CD4-positive, alpha-beta T cell treated with Interleukin-10 for 1 hour (primary cell): ENCODE measurements at regions not wholly inside any gene's neighbourhood (a gene's known extent, or its start where the extent isn't known, plus 50 kb on each side); places are given as distances from the start of the nearest gene placed in this dataset.

Source experiments
- DNase-seq: peaks from one replicate; pipeline ENCODE4 v3.0.0-alpha.2; 2020

DNA sequence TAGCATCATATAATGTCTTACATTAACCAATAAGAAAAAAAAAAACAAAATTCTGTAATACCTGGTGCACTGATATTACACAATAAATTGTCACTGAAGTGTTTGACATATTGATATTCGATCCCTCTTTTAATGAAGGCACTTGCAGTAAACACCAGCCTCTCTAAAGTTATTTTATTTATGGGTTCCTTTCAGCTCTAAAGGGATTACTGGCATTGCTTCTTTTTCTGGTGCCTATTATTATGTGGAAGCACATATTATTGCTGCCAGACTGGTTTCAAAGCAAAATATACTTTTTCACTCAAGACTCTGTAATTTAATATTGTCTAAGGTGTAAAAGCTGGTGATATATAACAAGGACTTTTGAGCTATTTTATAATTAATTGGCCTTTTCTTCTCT, 1090.5 kb downstream of the TRHDE start:
- no peak for DNase-seq

DNA sequence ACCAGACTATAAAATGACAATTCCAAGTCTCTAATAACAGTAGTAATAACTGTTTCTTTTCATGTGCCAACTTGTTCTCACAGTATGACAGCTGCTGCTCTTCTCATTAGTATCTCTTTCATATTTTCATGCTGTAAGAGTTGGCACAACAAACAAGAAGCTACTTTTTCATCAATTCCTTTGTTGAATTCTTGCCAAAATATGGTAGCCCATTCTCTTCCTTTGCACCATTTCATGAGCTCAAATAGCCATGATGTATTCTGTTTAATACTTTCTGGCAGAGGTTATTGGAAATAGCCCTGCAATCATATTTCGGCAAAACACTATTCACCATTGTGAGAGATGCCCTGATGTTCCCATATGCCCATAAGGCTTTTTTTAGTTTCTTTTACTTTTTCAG, 1100.7 kb downstream of the TRHDE start:
- no peak for DNase-seq

DNA sequence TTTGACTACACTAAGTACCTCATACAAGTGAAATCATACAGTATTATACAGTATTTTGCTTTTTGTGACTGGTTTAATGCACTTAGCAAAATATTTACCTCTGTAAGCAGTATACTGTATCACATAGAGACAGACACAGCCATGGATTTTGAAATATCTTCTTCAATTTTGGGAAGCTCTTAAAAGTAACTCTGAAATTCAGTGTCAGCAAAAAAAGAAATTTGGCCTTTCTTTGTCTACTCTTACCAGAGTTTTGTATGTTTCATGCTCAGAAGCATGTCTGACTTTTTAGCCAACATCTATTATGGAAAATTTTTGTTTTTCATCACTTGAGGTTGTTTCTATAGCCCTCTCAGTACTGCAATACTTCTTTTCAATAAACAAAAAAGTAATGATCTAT, 1102.2 kb downstream of the TRHDE start:
- no peak for DNase-seq

DNA sequence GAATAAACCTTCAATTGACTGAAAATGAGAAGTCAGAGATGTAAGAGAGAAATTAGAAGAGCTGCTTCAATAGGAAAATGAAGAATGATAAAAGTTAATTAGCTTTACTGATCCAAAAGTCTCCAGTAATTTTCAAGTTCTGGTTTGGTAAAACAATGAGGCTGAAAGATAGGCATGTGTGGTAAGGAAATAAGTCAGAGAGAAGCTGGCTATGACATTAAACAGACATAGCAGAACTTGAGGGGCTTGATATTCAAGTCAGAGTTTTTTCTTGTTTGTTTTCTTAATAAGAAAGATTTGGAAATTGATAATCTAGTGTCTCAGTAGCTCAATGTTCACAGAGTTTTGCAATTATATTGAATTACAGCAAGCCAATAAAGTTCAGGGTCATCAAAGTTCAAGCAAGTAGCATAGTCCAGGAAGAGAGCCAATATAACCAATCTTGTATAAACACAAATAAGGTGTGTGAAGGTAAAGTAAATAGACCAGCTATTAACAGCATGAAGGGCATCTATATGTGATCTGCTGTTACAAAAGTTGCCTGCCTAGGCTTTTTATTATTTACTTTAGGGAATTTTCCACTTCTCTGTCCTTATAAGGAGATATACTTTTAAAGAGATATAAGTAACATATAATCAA, 1111.5 kb downstream of the TRHDE start:
- DNase-seq: no peak

DNA sequence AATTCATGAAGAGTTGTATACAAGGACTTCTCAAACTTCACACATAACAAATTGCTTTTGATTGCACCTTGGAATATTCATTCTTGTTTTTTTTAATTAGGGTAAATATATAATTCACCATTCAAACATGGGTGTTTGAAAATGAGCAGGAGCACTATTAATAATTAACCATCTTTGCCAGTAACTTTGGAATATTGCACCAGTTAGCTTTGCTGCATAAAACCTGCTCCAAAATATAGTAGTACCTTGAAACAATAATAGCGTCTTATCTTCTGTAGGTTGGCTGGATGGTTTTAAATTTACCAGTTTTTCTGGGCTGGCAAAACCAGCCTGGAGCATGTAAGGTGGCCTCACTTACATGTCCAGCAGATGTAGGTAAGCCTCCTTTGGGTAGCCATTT, 1112.4 kb downstream of the TRHDE start:
- DNase-seq: no peak

DNA sequence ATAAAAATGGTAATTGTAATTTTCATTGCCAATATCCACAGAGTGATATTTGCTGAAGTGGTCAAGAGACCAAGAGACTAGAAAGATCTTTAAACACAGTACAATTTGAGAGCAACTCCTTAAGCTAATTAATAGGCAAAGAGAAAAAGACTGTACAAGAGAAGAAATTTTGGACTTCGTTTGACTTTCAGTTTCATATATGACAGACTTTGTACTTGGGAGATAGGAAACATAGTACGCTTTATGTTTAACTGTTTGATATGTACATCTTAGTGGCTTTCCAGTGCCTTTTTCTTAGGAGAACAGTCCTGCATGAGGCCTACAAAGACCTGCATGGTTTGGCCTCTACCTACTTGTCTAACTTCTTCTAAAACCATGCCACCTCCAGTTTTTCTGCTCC, 1118.1 kb downstream of the TRHDE start:
- DNase-seq: no peak

DNA sequence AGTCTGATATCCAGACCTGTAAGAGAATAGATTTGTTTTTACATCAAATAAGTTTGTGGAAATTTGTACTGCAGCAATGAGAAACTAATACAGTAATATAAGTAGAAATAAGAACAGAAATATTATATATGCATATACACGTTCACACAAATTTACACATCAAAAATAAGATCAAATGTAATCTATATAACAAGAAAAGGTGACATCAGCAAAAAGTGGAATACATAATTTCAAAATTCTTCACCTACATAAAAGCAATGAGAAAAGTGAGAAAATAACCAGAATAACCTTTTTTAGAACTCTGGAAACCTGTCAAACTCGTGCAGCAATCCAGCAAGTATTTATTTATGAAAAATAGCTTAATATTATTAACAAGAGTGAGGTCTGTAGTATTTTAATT, 1124.6 kb upstream of the ATXN7L3B start:
- no peak for DNase-seq

DNA sequence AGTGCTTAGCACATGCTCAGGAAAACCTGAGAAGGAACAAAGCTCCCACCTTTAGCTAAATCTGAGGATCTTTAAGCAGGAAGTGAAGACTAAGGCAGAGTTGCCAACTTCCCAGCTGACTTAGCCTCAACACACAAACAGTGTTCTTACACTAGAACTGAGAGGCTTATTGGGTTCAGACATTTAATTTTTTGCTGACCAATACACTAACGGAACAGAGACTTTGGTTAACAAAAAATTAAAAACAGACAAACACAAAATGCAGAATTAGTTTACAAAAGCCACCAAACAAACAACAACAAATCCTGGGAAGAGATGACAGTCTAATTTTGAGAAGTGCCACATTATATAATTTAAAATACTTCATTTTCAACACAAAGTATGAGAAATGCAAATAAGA, 1123.7 kb upstream of the ATXN7L3B start:
- no peak for DNase-seq

DNA sequence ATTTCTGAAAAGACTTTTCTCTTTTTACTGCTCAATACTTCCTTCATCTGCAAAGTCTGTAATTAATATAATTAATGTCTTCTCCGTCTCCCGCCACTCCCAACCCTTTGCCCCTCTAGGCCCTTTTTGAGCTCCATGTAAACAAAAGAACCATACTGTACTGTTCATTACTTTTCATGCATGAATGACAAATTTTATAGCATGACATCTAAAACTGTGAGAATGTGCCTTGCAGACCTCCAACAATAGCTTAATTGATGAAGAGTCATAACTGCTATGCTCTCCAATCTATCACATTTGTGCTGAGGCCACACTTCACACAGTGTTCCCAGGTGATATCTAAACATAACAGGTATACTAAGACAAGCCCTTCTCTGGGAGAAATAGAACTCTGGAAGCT, 1122.7 kb upstream of the ATXN7L3B start:
- no peak for DNase-seq

DNA sequence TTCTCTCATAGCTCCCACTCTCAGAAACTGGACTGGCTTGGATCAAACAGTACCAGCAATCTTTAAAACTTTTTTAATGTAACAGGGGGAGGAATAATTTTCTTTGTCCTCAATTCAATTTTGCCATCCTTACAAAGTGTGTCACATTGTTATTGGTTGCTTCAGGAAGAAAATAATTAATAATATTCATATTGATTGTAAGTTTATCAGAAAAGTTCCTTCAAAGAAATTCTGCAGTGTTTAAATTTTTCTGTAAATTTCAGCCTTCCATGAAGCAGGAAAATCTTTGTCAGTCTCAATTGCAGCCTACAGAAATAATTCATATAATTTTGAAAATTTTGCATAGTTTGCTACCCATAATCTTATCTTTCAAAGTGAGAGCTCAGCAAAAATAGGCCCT, 1119.1 kb upstream of the ATXN7L3B start:
- no peak for DNase-seq

DNA sequence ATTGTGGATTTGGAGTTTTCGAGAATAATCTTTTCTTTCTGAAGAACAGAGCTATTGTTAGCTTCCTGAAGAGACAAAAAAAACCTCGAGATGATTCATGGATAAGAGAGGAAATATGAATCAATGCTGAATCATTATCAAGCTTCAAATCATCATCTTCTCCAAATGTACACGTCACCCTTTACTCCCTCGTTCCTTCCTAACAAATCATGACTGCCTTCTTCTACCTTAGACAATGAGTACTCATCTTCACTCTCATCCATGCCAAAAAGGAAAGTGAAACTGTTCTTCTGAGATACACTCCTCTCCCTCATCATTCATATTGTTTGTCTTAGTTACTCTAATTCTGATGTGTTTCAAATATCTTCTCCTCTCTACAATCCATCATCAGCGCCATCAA, 1115.8 kb upstream of the ATXN7L3B start:
- no peak for DNase-seq

DNA sequence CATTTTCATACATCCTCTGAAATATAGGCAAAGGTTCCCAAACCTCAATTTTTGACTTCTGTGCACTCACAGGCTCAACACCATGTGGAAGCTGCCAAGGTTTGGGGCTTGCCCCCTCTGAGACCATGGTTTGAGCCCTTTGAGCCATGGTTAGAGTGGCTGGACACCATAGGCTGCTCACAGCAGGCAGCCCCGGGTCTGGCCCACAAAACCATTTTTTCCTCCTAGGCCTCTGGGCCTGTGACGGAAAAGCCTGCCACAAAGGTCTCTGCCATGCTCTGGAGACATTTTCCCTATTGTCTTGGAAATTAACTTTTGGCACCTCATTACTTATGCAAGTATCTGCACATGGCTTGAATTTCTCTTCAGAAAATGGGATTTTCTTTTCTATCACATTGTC, 1113.2 kb upstream of the ATXN7L3B start:
- DNase-seq: no peak

DNA sequence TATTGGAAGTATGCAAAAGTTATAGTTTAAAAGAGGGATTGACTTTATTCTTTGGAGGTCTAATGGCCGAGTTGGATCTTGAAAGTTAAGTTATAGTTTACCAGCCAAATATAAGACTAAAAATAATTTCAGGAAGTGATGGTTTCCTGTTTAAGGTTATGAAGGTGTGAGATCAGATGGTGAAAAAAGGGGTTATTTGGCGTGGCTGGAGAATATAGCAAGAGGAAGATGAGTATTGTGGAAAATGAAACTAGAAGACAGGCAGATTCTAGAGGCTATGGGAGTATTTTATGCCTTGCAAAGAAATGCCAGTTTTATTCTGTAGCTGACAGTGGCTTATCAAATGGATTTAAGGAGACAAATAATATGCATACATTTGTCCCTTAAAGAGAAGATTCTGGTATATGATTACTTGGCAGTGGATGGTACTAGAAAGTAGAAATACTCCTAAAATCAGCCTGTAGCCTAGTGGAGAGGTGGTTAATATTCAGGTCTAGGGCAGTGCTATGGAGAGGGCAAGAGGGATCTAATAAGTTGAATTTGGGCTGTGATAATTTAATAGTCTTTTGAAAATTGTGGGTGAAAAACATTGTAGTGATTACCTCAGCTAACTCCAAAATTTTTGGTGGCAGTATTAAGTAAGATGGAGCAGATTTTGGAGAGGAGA, 1091.8 kb upstream of the ATXN7L3B start:
- DNase-seq: no peak

DNA sequence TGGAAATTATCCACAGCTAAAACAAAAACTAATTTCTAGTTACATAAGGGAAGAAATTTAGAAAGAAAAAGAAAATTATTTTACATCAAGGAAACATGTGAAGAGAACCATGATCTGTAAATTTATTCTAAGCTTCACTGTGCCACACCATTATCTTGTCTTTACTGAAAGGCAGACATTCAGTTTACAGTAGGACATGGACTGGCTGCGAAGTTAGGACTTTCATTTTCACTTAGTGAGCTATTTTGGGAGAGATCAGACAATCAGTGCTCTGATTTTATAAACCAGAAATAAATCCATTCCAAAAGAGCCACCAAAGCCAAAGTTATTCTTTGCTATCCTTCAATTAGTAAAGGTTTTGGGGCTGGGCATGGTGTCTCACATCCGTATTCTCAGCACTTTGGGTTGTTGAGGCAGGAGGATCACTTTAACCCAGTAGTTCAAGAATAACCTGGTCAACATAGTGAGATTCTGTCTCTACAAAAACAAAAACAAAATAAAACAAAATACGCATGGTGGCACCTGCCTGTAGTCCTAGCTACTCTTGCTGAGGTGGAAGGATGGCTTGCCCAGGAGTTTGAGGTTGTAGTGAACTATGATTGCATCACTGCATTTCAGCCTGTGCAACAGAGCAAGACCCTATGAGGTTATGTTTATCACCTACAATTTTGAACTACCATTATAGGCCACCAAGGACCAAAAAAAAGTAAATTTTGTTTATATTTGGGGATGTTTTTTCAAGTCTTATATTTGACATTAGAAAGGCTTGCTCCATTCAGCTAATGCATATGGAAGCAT, 1084.8 kb upstream of the ATXN7L3B start:
- no peak for DNase-seq

DNA sequence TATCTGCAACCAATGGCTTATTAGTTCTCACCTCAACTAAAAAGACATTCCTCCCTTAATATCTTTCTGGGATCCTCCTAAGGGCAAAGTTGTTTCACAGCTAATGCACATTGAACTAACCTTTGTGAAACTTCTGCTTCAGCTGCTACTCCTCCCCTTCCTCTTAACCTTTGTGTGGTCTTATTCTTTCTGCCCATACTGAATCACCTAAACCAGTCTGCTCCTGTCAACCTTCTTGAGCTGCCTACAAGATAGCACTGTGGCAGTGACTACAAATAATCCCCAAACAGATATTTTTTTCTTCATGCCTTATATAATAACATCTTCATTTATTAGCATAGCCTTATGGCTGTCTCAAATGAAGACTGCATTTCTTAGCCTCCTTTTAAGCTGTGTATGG, 1077.4 kb upstream of the ATXN7L3B start:
- DNase-seq: no peak

DNA sequence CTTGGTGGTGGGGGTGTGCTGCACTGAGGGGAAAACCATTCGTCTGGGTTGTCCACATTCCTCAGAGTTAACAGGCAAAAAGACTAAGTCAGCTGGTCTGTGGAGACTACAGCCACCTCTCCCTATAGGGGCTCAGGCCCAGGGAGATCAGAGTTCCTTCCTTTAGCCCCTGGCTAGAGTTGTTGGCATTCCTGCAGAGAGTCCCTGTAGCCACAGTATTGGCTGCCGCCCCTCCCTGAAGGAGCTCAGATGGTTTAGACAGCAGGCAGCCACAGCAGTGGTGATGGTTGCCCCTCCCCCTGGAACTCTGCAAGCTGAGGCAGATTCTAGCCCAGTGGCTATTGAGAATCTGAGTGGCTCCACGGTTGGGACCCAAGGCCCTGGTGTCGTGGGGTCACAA, 1072.5 kb upstream of the ATXN7L3B start:
- DNase-seq: no peak

DNA sequence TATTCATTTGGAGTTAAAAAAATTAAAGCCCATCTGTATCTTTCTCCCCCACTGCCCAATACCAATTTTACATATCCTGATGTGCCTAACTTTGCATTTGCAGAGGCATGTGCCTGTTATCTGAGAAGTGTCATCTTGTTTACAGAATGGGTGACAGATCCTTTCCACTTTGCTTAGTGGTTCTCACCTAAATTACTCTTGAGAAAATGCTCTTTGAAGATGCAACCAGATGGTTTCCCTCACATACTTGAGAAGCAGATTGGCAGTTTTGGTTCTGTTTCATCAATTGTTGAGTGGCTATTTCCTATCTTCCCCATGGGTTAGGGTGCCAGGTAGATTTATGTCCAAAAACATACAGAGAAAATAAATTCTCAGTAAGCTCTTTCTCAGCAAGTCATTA, 1051.4 kb upstream of the ATXN7L3B start:
- no peak for DNase-seq

DNA sequence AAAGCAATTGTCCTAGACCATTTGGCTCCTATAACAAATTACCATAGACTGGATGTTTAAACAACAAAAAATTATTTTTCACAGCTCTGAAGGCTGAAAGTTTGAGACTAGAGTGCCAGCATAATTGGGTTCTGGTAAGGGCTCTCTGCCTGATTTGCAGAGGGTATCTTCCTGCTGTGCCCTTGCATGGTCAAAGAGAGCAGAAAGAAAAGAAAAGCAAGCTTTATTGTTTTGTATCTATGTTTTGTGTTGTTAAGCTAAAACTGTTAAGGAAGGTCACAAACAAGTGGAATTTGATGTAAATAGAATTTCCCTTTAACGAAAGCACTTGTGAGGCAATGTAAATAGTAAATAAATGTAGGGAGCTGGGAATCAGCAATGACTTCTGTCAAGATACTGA, 1031.0 kb upstream of the ATXN7L3B start:
- DNase-seq: no peak

DNA sequence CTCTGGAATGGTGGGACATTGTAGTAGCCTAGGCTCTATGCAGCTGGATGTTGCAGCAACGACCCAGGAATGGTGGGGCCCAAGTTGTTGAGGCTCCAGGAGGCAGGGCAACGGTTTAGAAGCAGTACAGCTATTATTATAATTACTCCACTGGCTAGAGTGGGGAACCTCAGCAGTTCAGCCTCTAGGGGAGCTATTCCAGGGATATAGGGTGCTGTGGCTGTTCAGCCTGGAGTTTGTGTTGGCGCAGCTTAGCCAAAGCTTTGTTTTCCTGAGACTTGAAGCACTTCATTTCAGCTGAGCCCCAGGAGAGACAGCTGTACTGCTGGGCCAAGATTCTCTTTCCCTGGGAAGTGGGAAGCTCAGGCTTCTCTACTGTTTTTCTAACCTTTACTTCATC, 1023.0 kb upstream of the ATXN7L3B start:
- DNase-seq: no peak

DNA sequence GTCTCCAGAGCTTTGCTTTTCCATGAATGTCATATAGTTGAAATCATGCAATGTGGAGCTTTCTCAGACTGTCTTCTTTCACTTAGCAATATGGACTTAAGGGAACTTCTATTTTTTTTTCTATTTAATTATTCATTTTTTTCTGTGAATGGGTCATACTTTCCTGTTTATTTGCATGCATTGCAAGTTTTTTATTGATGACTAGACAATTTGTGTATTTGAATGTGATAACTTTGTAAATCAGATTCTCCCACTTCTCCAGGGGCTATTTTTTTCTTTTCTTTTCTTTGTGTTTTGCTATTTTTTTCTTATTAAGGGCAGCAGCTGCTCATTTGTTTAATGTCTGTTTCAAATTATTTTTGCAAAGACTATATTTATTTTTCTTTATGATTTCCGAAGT, 1019.8 kb upstream of the ATXN7L3B start:
- DNase-seq: no peak

DNA sequence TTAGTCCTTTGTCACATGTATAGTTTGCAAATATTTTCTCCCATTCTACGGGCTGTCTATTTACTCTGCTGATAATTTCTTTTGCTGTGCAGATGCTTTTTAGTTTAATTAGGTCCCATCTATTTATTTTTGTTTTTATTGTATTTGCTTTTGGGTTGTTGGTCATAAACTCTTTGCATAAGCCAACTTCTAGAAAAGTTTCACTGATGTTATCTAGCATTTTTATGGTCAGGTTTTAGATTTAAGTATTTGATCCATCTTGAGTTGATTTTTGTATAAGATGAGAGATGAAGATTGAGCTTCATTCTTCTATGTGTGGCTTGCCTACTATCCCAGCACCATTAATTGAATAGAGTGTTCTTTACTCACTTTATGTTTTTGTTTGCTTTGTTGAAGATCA, 1008.4 kb upstream of the ATXN7L3B start:
- DNase-seq: no peak

DNA sequence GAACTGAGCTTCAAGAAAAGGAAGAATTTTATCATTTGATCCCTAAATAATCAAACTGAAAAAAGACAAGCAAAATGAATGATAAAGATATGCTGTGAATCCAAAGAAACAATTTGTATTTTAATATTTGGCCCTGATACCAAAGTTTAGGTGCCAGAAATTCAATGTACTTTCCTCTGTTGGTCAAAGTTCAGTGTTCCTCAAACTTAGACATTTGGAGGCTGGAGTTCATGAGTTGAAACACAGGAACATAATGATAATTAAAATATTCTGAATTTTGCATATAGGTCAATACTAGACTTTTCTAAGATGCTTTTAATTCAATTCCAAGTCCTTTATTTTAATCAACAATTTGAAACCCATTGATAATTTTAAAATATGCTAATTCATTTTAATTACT, 1007.7 kb upstream of the ATXN7L3B start:
- no peak for DNase-seq

DNA sequence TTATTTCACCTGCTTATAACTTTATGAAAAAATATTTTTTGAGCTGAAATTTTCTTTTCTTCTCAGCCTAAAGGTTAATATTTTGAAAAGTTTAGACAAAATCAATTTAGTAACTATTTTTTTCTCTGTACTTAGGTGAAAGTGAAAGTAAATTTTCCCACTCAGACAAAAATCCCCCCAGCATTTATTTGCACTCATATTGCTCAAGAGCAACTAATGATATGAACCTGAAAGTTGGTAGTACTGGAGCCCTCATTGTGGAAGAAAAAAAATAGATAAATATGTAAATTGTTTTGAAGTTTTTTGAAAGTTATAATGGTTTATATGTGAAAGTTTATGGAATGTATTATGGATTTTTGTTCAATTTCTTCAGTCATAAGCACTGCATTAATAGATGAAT, 1005.9 kb upstream of the ATXN7L3B start:
- DNase-seq: no peak

DNA sequence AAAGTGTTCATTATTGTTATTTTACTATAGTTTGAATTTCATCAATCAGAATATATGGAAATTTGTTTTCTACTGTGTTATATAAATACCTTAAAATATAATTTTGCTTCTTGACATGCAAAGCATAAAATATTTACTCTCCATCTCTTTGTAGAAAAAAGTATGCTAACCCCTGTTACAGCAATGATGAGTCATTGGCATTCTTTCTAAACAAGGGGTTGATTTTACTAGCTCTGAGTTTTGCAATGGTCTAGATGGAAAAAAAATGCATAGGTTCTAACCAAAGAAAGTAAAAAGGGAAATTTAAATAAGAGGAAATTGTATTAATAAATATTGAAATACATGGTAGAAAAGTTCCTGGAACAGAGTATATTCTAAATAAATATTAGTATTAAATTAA, 990.2 kb upstream of the ATXN7L3B start:
- no peak for DNase-seq
